OCI-LY7 (cell line): ENCODE measurements at regions not wholly inside any gene's neighbourhood (a gene's known extent, or its start where the extent isn't known, plus 50 kb on each side); places are given as distances from the start of the nearest gene placed in this dataset.

ENCODE experiments used
- BruUV-seq: library from RNA; stranded (reverse); fragments of 400-500 nt; replicated peaks from 2 replicates; lab custom pipeline; 2021; lab: Mats Ljungman, UMichigan
- CTCF ChIA-PET: fragments of 300-600 bp; sonication (Branson Sonifier 250); formaldehyde crosslinking; loops from one replicate; lab custom pipeline; 2022; ENCODE audit warnings: antibody characterized with exemption; ENCODE audit not compliant: unreplicated experiment; lab: Charles Lee
- POLR2A ChIA-PET: fragments of 300-600 bp; sonication (Branson Sonifier 250); formaldehyde crosslinking; loops from one replicate; lab custom pipeline; 2022; ENCODE audit warnings: antibody characterized with exemption; lab: Charles Lee
- DNase-seq: peaks from one replicate; pipeline ENCODE4 v3.0.0-alpha.2; 2015; ENCODE audit warnings: low spot score
- H2AFZ ChIP-seq: fragments of 200-600 bp; sonication (generic), shearing (Covaris generic); 2 replicates; pipeline ENCODE4 v1.6.1; 2014; ENCODE audit warnings: mild to moderate bottlenecking, antibody characterized with exemption, low read length, moderate library complexity
- H3K27ac ChIP-seq: fragments of 200-600 bp; sonication (generic); 2 replicates; pipeline ENCODE4 v1.5.1; 2014; ENCODE audit warnings: mixed run types, low read depth, mild to moderate bottlenecking, moderate library complexity, low read length, inconsistent platforms; ENCODE audit not compliant: poor library complexity, severe bottlenecking
- H3K36me3 ChIP-seq: fragments of 200-600 bp; sonication (generic); 2 replicates; pipeline ENCODE4 v1.6.1; 2014; ENCODE audit warnings: mild to moderate bottlenecking, antibody characterized with exemption, low read length, moderate library complexity, mixed read lengths; ENCODE audit not compliant: insufficient read depth
- H3K4me1 ChIP-seq: fragments of 200-600 bp; sonication (generic); 2 replicates; pipeline ENCODE4 v1.5.1; 2014; ENCODE audit warnings: mild to moderate bottlenecking, low read length; ENCODE audit not compliant: insufficient read depth, poor library complexity, severe bottlenecking
- H3K4me2 ChIP-seq: fragments of 200-600 bp; sonication (generic); 2 replicates; pipeline ENCODE4 v1.6.1; 2014; ENCODE audit warnings: mild to moderate bottlenecking, low read length
- H3K4me3 ChIP-seq: fragments of 200-600 bp; sonication (generic); 2 replicates; pipeline ENCODE4 v1.5.1; 2014; ENCODE audit warnings: mild to moderate bottlenecking, low read depth, low read length; ENCODE audit not compliant: poor library complexity, severe bottlenecking
- H3K79me2 ChIP-seq: fragments of 200-600 bp; sonication (generic); 2 replicates; pipeline ENCODE4 v1.6.1; 2016; ENCODE audit warnings: low read depth, mild to moderate bottlenecking, low read length, moderate library complexity, mixed read lengths; ENCODE audit not compliant: insufficient read depth
- H3K9me2 ChIP-seq: fragments of 200-600 bp; sonication (generic); 2 replicates; pipeline ENCODE4 v1.6.1; 2016; ENCODE audit warnings: mild to moderate bottlenecking, low read length, mixed read lengths; ENCODE audit not compliant: insufficient read depth
- H3K9me3 ChIP-seq: fragments of 200-600 bp; sonication (generic); 2 replicates; pipeline ENCODE4 v1.6.1; 2014; ENCODE audit warnings: mild to moderate bottlenecking, mixed run types, low read length, mixed read lengths
- H4K20me1 ChIP-seq: fragments of 200-600 bp; sonication (generic); 2 replicates; pipeline ENCODE4 v1.6.1; 2014; ENCODE audit warnings: mild to moderate bottlenecking, antibody characterized with exemption, low read length, moderate library complexity, mixed read lengths; ENCODE audit not compliant: insufficient read depth
- CTCF ChIP-seq: fragments of 200-600 bp; sonication (generic); conservative IDR thresholded peaks from 2 replicates; pipeline ENCODE4 v1.5.1; 2014; ENCODE audit warnings: mild to moderate bottlenecking, antibody characterized with exemption, low read length, moderate library complexity, mixed read lengths
- EZH2phosphoT487 ChIP-seq: fragments of 200-600 bp; sonication (generic); IDR thresholded peaks from 2 replicates; pipeline ENCODE4 v1.6.1; 2018; ENCODE audit warnings: low read depth, borderline replicate concordance, mild to moderate bottlenecking, mixed run types, antibody characterized with exemption, low read length, moderate library complexity, mixed read lengths
- intact Hi-C: fragments of 100-400 bp; cut with micrococcal nuclease; formaldehyde crosslinking; loops from one replicate; pipeline ENCODE4 v1.10.0; 2022; ENCODE audit not compliant: unreplicated experiment

- DNase-seq, result no peak
- Histone ChIP-seq H3K4me3 (no peak overlapping the region), H3K4me1 (no peaks in the 10 kb centered on the region), H3K9me3 (no peaks in the 10 kb centered on the region), H2AFZ (no peak overlapping the region), H3K9me2 (no peaks in the 10 kb centered on the region), H4K20me1 (no peaks in the 10 kb centered on the region), H3K36me3 (no peaks in the 10 kb centered on the region), H3K27ac (no peak overlapping the region), H3K79me2 (no peaks in the 10 kb centered on the region), H3K4me2 (no peak overlapping the region)
- POLR2A ChIA-PET, result no interaction called here
- TF ChIP-seq EZH2phosphoT487 (no peak), CTCF (no peak)
- intact Hi-C loops, result no loop called here
- CTCF ChIA-PET, result no interaction called here
- BruUV-seq, result no TSS peak
These were observed 951.6 kb downstream of the DIPK2A start for GRCh38 chr3:144923046-144923775.

- no peak for DNase-seq
- Histone ChIP-seq H3K9me3 (no peaks in the 10 kb centered on the region), H3K36me3 (no peaks in the 10 kb centered on the region), H3K79me2 (no peaks in the 10 kb centered on the region), H3K9me2 (no peaks in the 10 kb centered on the region), H4K20me1 (no peaks in the 10 kb centered on the region), H2AFZ (no peak overlapping the region), H3K4me3 (no peak overlapping the region), H3K4me1 (no peaks in the 10 kb centered on the region), H3K4me2 (no peak overlapping the region), H3K27ac (no peak overlapping the region)
- ChIA-PET CTCF (no interaction called here), POLR2A (no interaction called here)
- intact Hi-C loops, result no loop called here
- TF ChIP-seq CTCF (no peak), EZH2phosphoT487 (no peak)
- BruUV-seq, result no TSS peak
These were observed 958.8 kb downstream of the DIPK2A start for GRCh38 chr3:144930431-144930830.

DNA sequence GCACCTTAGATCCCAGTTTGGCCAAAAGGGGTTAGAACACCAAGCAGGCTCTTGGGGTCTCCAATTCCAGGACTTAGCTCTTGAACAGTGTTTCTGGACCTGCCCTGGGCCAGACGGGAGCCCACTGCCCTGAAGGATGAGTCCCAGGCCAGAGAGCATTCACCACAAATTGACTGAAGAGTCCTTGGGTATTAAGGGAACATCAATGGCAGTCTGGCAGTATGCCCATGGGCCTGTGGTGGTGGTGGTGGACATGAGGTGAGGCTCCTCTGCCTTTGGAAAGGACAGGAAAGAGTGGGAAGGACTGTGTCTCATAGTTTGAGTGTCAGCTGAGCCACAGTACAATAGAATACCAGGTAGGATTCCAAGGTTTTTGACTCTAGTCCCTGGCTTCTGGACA, 960.0 kb downstream of the DIPK2A start:
- Histone ChIP-seq H3K9me3 (no peaks in the 10 kb centered on the region), H3K27ac (no peak overlapping the region), H3K79me2 (no peaks in the 10 kb centered on the region), H2AFZ (no peak overlapping the region), H4K20me1 (no peaks in the 10 kb centered on the region), H3K4me2 (no peak overlapping the region), H3K36me3 (no peaks in the 10 kb centered on the region), H3K9me2 (no peaks in the 10 kb centered on the region), H3K4me3 (no peak overlapping the region), H3K4me1 (no peaks in the 10 kb centered on the region)
- intact Hi-C loops, result no loop called here
- BruUV-seq, result no TSS peak
- no peak for DNase-seq
- no peak for TF ChIP-seq CTCF
- TF ChIP-seq EZH2phosphoT487, result no peak
- CTCF ChIA-PET, result no interaction called here
- POLR2A ChIA-PET, result no interaction called here
